SU-DHL-6 (cell line): ENCODE measurements at regions not wholly inside any gene's neighbourhood (a gene's known extent, or its start where the extent isn't known, plus 50 kb on each side); places are given as distances from the start of the nearest gene placed in this dataset.

Source experiments
- EZH2phosphoT487 ChIP-seq: fragments of 200-600 bp; sonication (generic), shearing (Covaris generic); conservative IDR thresholded peaks from 2 replicates; pipeline ENCODE4 v1.6.1; 2018; ENCODE audit warnings: mild to moderate bottlenecking, antibody characterized with exemption, low read length, moderate library complexity, mixed read lengths
- TF ChIP-seq, protein P1 (sequence below): fragments of 200-600 bp; sonication (generic); IDR thresholded peaks from one replicate; pipeline ENCODE4 v1.5.1; 2017; ENCODE audit warnings: antibody characterized with exemption, mild to moderate bottlenecking, low read length, moderate library complexity; ENCODE audit not compliant: insufficient read depth, poor library complexity, severe bottlenecking

- TF ChIP-seq, protein P1, sequence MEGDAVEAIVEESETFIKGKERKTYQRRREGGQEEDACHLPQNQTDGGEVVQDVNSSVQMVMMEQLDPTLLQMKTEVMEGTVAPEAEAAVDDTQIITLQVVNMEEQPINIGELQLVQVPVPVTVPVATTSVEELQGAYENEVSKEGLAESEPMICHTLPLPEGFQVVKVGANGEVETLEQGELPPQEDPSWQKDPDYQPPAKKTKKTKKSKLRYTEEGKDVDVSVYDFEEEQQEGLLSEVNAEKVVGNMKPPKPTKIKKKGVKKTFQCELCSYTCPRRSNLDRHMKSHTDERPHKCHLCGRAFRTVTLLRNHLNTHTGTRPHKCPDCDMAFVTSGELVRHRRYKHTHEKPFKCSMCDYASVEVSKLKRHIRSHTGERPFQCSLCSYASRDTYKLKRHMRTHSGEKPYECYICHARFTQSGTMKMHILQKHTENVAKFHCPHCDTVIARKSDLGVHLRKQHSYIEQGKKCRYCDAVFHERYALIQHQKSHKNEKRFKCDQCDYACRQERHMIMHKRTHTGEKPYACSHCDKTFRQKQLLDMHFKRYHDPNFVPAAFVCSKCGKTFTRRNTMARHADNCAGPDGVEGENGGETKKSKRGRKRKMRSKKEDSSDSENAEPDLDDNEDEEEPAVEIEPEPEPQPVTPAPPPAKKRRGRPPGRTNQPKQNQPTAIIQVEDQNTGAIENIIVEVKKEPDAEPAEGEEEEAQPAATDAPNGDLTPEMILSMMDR = no peak
- TF ChIP-seq EZH2phosphoT487 = no peak
Measured at GRCh38 chr9:129464972-129465833, 155.7 kb downstream of the C9orf50 start.
